ENCODE measurements at regions not wholly inside any gene's neighbourhood (a gene's known extent, or its start where the extent isn't known, plus 50 kb on each side); places are given as distances from the start of the nearest gene placed in this dataset.
A peak's percentile ranks its signal among the peaks of the same experiment; 100 is the strongest.
"Not testable (repeated sequence)": the region's sequence is repeated elsewhere in the genome, so short reads cannot be mapped to it uniquely, and the experiment has no call there.

GRCh38 chr2:201946746-201947145 is 86.9 kb upstream of the FZD7 start:
- DNase-seq (ENCODE audit: low read depth in 4 of 4, low spot score in 2 of 4): not testable (repeated sequence)

GRCh38 chr2:201947287-201947686 is 86.4 kb upstream of the FZD7 start:
- DNase-seq (ENCODE audit: low read depth in 4 of 4, low spot score in 2 of 4): no peak

GRCh38 chr2:201949181-201949926 is 84.3 kb upstream of the FZD7 start:
- DNase-seq (ENCODE audit: low read depth in 4 of 4, low spot score in 2 of 4): no peak

GRCh38 chr2:201949927-201950246 is 83.8 kb upstream of the FZD7 start:
- DNase-seq (ENCODE audit: low read depth in 4 of 4, low spot score in 2 of 4): no peak

- DNase-seq (ENCODE audit: low read depth in 4 of 4, low spot score in 2 of 4): no peak
Observed at GRCh38 chr2:201950606-201951005, 83.0 kb upstream of the FZD7 start.

- peak in 1 of 4 donors; percentile 62 for DNase-seq (ENCODE audit: low read depth in 4 of 4, low spot score in 2 of 4)
Observed at GRCh38 chr2:201952187-201952586, 81.5 kb upstream of the FZD7 start.

- DNase-seq (ENCODE audit: low read depth in 4 of 4, low spot score in 2 of 4): no peak
Observed at GRCh38 chr2:201953396-201953795, 80.3 kb upstream of the FZD7 start.

GRCh38 chr2:201953880-201954279 is 79.8 kb upstream of the FZD7 start:
- DNase-seq (ENCODE audit: low read depth in 4 of 4, low spot score in 2 of 4): no peak

- no peak for DNase-seq (ENCODE audit: low read depth in 4 of 4, low spot score in 2 of 4)
Observed at GRCh38 chr2:201955231-201955630, 78.4 kb upstream of the FZD7 start.

GRCh38 chr2:201955702-201956141 is 77.9 kb upstream of the FZD7 start:
- no peak for DNase-seq (ENCODE audit: low read depth in 4 of 4, low spot score in 2 of 4)

GRCh38 chr2:201956361-201956760 is 77.3 kb upstream of the FZD7 start:
- no peak for DNase-seq (ENCODE audit: low read depth in 4 of 4, low spot score in 2 of 4)

- no peak for DNase-seq (ENCODE audit: low read depth in 4 of 4, low spot score in 2 of 4)
Observed at GRCh38 chr2:201957091-201957490, 76.6 kb upstream of the FZD7 start.

GRCh38 chr2:201959198-201959597 is 74.5 kb upstream of the FZD7 start:
- no peak for DNase-seq (ENCODE audit: low read depth in 4 of 4, low spot score in 2 of 4)

- no peak for DNase-seq (ENCODE audit: low read depth in 4 of 4, low spot score in 2 of 4)
Observed at GRCh38 chr2:201959626-201960025, 74.0 kb upstream of the FZD7 start.

- no peak for DNase-seq (ENCODE audit: low read depth in 4 of 4, low spot score in 2 of 4)
Observed at GRCh38 chr2:201960305-201960704, 73.3 kb upstream of the FZD7 start.

- DNase-seq (ENCODE audit: low read depth in 4 of 4, low spot score in 2 of 4): no peak
Observed at GRCh38 chr2:201961401-201961800, 72.3 kb upstream of the FZD7 start.

- no peak for DNase-seq (ENCODE audit: low read depth in 4 of 4, low spot score in 2 of 4)
Observed at GRCh38 chr2:201962774-201963562, 70.7 kb upstream of the FZD7 start.

- DNase-seq (ENCODE audit: low read depth in 4 of 4, low spot score in 2 of 4): no peak
Observed at GRCh38 chr2:201964011-201964410, 69.6 kb upstream of the FZD7 start.

- DNase-seq (ENCODE audit: low read depth in 4 of 4, low spot score in 2 of 4): no peak
Observed at GRCh38 chr2:201964631-201965206, 68.9 kb upstream of the FZD7 start.

- no peak for DNase-seq (ENCODE audit: low read depth in 4 of 4, low spot score in 2 of 4)
Observed at GRCh38 chr2:201965550-201965949, 68.1 kb upstream of the FZD7 start.

GRCh38 chr2:201966691-201967438 is 66.8 kb upstream of the FZD7 start:
- no peak for DNase-seq (ENCODE audit: low read depth in 4 of 4, low spot score in 2 of 4)
